ENCODE measurements at regions not wholly inside any gene's neighbourhood (a gene's known extent, or its start where the extent isn't known, plus 50 kb on each side); places are given as distances from the start of the nearest gene placed in this dataset.
A peak's percentile ranks its signal among the peaks of the same experiment; 100 is the strongest.

DNA sequence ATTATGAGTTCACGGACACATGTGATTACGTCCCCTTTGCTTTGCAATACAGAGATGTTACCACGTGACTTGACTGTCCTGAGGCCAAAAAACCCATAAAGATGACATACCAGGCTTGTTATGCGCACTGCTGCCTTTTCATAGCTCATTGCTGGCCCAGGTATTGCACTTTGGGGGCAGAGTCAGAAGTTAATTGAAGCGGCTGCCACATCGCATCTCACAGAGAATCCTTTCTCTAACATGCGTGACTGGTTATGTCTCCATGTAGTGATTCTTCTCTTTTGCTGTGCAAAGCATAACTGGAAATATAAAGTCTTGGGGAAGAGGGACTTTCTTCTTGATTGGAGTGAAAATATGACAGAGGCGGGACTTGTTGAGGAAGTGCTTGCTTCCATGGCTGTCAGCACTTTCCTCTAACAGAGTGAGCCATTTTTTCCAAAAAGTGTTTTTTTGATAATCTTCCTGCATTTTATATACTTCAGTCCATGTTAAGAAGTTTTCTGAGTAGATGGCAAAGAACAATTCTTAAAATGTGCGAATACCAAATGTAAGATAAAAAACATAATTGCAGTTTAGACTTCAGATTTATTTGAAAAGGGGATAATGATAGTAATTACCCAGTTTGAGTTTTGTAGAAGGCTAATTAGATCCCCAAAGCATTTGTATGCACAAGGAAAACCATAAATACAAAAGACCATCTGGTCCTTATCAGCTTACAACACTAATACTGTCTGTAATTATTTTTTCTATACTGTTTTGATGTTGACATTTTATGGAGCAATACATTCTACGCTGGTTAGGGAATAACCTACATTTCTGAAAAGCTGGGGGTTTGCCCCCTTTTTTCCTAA is 324.6 kb upstream of the MTNR1B start:
- Histone ChIP-seq H3K27ac (ENCODE audit: extremely low read depth, low read depth, low read length) (no peak overlapping the region), H3K36me3 (ENCODE audit: control insufficient read depth, insufficient read depth, low read length) (no peaks in the 10 kb centered on the region), H3K79me2 (ENCODE audit: control insufficient read depth, insufficient read depth, low read length) (no peaks in the 10 kb centered on the region), H3K4me3 (no peak overlapping the region), H3K9me3 (replicated peaks; ENCODE audit: control insufficient read depth, insufficient read depth, low read depth, low read length) (no peaks in the 10 kb centered on the region), H2AFZ (ENCODE audit: low read depth, low read length) (no peak overlapping the region), H4K20me1 (replicated peaks; ENCODE audit: control insufficient read depth, insufficient read depth, low read length) (no peaks in the 10 kb centered on the region), H3K9ac (ENCODE audit: insufficient read depth in 1 of 2, low read depth in 2 of 2, low read length in 2 of 2) (no peak overlapping the region), H3K9me1 (ENCODE audit: control insufficient read depth, insufficient read depth, low read length) (no peaks in the 10 kb centered on the region), H3K27me3 (ENCODE audit: control insufficient read depth in 2 of 2, insufficient read depth in 2 of 2, low read length in 2 of 2) (no peaks in the 10 kb centered on the region), H3K4me1 (replicated peaks in 1 of 2; ENCODE audit: control insufficient read depth in 2 of 2, insufficient read depth in 2 of 2, low read length in 2 of 2) (no peaks in the 10 kb centered on the region), H3K4me2 (ENCODE audit: insufficient read depth, low read length) (no peak overlapping the region)
- ATAC-seq: no peak
- in situ Hi-C loops (cut with MboI) (no loop called here), intact Hi-C loops (cut with micrococcal nuclease) (no loop called here)
- FAIRE-seq: no peak
- TF ChIP-seq TFE3 (CRISPR knock-in tag; IDR thresholded peaks at IDR 0.05): peak; percentile 62; the same call in 1 of the 2 replicates
- no peak for TF ChIP-seq MTF1 (CRISPR knock-in tag; IDR thresholded peaks at IDR 0.05; ENCODE audit: borderline replicate concordance)
- no peak for DNase-seq (ENCODE audit: extremely low read depth in 1 of 4, low spot score in 3 of 4)
- ChIA-PET CTCF (ENCODE audit: low intra/inter-chr PET ratio) (no interaction called here), POLR2A (no interaction called here)
- BruUV-seq (replicated peaks): no TSS peak
- WGBS (ENCODE audit: insufficient coverage, low coverage, missing lambda C conversion rate): 7% methylated on average over 10 of the region's 10 CpGs

GRCh38 chr11:92651159-92651558 is 318.3 kb upstream of the MTNR1B start:
- CTCF ChIA-PET (ENCODE audit: low intra/inter-chr PET ratio): no interaction called here
- WGBS (ENCODE audit: insufficient coverage, low coverage, missing lambda C conversion rate): 0% methylated on average over 2 of the region's 2 CpGs
- Histone ChIP-seq H3K9me3 (replicated peaks; ENCODE audit: control insufficient read depth, insufficient read depth, low read depth, low read length) (no peaks in the 10 kb centered on the region), H3K4me2 (ENCODE audit: insufficient read depth, low read length) (no peak overlapping the region), H3K79me2 (ENCODE audit: control insufficient read depth, insufficient read depth, low read length) (no peaks in the 10 kb centered on the region), H3K27ac (ENCODE audit: extremely low read depth, low read depth, low read length) (no peak overlapping the region), H3K4me1 (replicated peaks in 1 of 2; ENCODE audit: control insufficient read depth in 2 of 2, insufficient read depth in 2 of 2, low read length in 2 of 2) (no peaks in the 10 kb centered on the region), H2AFZ (ENCODE audit: low read depth, low read length) (no peak overlapping the region), H3K27me3 (ENCODE audit: control insufficient read depth in 2 of 2, insufficient read depth in 2 of 2, low read length in 2 of 2) (no peaks in the 10 kb centered on the region), H4K20me1 (replicated peaks; ENCODE audit: control insufficient read depth, insufficient read depth, low read length) (no peaks in the 10 kb centered on the region), H3K36me3 (ENCODE audit: control insufficient read depth, insufficient read depth, low read length) (no peaks in the 10 kb centered on the region), H3K9me1 (ENCODE audit: control insufficient read depth, insufficient read depth, low read length) (no peaks in the 10 kb centered on the region), H3K4me3 (no peak overlapping the region), H3K9ac (ENCODE audit: insufficient read depth in 1 of 2, low read depth in 2 of 2, low read length in 2 of 2) (no peak overlapping the region)
- no TSS peak for BruUV-seq (replicated peaks)
- no peak for ATAC-seq
- intact Hi-C loops (cut with micrococcal nuclease): no loop called here
- DNase-seq (ENCODE audit: extremely low read depth in 1 of 4, low spot score in 3 of 4): no peak
- no peak for FAIRE-seq
- POLR2A ChIA-PET: no interaction called here
- in situ Hi-C loops (cut with MboI): no loop called here
- TF ChIP-seq NCOA2 (IDR thresholded peaks at IDR 0.05; ENCODE audit: partially characterized antibody in 2 of 2) (no peak), ZNF695 (CRISPR knock-in tag; IDR thresholded peaks at IDR 0.05) (no peak), GTF2B (IDR thresholded peaks at IDR 0.05; ENCODE audit: extremely low read depth, insufficient read length) (no peak), HNRNPUL1 (IDR thresholded peaks at IDR 0.05; ENCODE audit: low read length) (no peak), HMGN3 (IDR thresholded peaks at IDR 0.05; ENCODE audit: borderline replicate concordance, extremely low read depth, insufficient read length, low read depth, low read length) (no peak), ZNF282 (CRISPR knock-in tag; IDR thresholded peaks at IDR 0.05) (no peak), RBM15 (IDR thresholded peaks at IDR 0.05; ENCODE audit: insufficient read depth, low read length) (no peak)
- TF ChIP-seq, protein P1, sequence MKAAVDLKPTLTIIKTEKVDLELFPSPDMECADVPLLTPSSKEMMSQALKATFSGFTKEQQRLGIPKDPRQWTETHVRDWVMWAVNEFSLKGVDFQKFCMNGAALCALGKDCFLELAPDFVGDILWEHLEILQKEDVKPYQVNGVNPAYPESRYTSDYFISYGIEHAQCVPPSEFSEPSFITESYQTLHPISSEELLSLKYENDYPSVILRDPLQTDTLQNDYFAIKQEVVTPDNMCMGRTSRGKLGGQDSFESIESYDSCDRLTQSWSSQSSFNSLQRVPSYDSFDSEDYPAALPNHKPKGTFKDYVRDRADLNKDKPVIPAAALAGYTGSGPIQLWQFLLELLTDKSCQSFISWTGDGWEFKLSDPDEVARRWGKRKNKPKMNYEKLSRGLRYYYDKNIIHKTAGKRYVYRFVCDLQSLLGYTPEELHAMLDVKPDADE (conservative IDR thresholded peaks at IDR 0.05; ENCODE audit: control insufficient read depth, low read depth, low read length): no peak

Measured in K562 (cell line).